ENCODE measurements at regions not wholly inside any gene's neighbourhood (a gene's known extent, or its start where the extent isn't known, plus 50 kb on each side); places are given as distances from the start of the nearest gene placed in this dataset.
A peak's percentile ranks its signal among the peaks of the same experiment; 100 is the strongest.

DNA sequence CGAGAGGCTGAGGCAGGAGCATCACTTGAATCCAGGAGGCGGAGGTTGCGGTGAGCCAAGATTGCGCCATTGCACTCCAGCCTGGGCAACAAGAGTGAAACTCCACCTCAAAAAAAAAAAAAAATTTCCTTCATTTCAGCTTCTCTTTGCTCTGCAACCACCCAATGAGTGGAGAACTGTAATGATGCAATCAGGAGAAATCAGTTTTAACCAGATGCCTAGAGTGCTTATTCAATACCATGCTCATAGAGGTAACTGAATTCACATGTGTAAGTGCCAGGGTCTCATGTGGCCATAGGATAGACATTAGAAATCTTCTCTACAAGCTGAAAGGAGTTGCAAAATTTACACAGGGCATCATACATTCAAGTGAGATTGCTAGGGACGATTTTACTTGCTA lies 70.6 kb downstream of the HMHB1 start:
- ATAC-seq, result no peak

GRCh38 chr5:143886096-143886495 lies 74.1 kb downstream of the HMHB1 start:
- TF ChIP-seq GLIS3 (CRISPR knock-in tag; IDR thresholded peaks at IDR 0.05) (no peak), PPARA (CRISPR knock-in tag; IDR thresholded peaks at IDR 0.05; ENCODE audit: borderline replicate concordance) (no peak), OSR1 (CRISPR knock-in tag; IDR thresholded peaks at IDR 0.05) (no peak), CSRNP3 (CRISPR knock-in tag; IDR thresholded peaks at IDR 0.05) (no peak), PATZ1 (CRISPR knock-in tag; IDR thresholded peaks at IDR 0.05; ENCODE audit: borderline replicate concordance) (no peak), TOX (CRISPR knock-in tag; IDR thresholded peaks at IDR 0.05; ENCODE audit: borderline replicate concordance) (no peak), ZFP3 (CRISPR knock-in tag; IDR thresholded peaks at IDR 0.05) (no peak), ZFP30 (CRISPR knock-in tag; IDR thresholded peaks at IDR 0.05) (no peak), ESRRG (CRISPR knock-in tag; IDR thresholded peaks at IDR 0.05) (no peak), TCF4 (CRISPR knock-in tag; IDR thresholded peaks at IDR 0.05; ENCODE audit: borderline replicate concordance) (no peak), TSHZ2 (CRISPR knock-in tag; IDR thresholded peaks at IDR 0.05) (no peak), ZNF8 (CRISPR knock-in tag; IDR thresholded peaks at IDR 0.05) (no peak)
- no peak; the same call in 1 of the 3 replicates for ATAC-seq

More for the DNA sequence above, 70.6 kb downstream of the HMHB1 start:
- TF ChIP-seq RARB (CRISPR knock-in tag; IDR thresholded peaks at IDR 0.05), result no peak
- no peak for TF ChIP-seq SNAI2 (CRISPR knock-in tag; IDR thresholded peaks at IDR 0.05)
- no peak for TF ChIP-seq CSRNP3 (CRISPR knock-in tag; IDR thresholded peaks at IDR 0.05)
- no peak for TF ChIP-seq ZNF8 (CRISPR knock-in tag; IDR thresholded peaks at IDR 0.05)
- TF ChIP-seq ZNF70 (CRISPR knock-in tag; IDR thresholded peaks at IDR 0.05), result no peak
- TF ChIP-seq ZFP3 (CRISPR knock-in tag; IDR thresholded peaks at IDR 0.05), result no peak

DNA sequence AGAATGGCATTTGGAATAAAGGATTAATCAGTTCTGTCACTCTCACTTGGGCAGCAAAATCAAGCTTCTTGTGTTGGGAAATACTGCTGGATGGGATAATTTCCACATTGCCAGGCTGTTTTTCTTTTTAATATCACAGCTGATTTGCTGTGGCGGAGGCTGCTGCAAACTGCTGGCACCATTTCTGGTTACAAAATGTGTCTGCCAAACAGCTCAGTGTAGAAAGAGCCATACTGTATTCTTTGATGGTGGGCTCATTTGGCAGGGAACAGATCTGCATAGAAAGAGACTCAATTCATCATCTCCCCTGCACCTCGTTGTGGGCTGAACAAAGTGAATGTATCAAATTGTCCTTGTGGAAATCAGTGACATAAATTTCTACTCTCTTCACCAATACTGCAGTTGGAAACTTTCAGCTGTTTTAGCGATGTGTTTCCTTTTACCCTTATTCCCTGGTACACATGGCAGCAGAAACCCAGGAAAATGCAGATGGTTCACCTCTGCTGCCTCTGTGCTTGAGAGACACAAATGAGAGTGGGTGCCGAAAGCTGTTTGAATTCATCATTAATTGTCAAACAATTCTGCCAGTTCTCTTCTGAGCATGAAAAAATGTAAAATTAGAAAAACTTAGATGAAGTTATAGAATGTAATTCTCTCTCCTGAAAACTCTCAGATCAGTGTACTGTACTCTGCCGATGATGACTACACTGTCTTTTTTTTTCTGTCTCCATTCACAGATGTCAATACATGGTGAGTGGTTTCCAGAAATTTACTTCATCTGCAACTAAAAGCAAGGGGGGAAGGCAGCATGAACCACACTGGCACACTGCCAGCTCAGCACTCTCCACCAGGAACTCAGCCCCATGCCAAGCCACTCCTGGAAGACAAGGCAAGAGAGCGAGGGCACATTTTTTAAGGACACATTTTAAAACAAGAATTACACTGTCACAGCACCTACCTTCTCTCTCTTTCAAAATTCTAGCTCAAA lies 75.0 kb downstream of the HMHB1 start:
- ATAC-seq, result peak; percentile 69
- TF ChIP-seq ISL1 (CRISPR knock-in tag; IDR thresholded peaks at IDR 0.05) (peak; percentile 82), TSHZ2 (CRISPR knock-in tag; IDR thresholded peaks at IDR 0.05) (no peak)
